ENCODE measurements at regions not wholly inside any gene's neighbourhood (a gene's known extent, or its start where the extent isn't known, plus 50 kb on each side); places are given as distances from the start of the nearest gene placed in this dataset.
"Not testable (repeated sequence)": the region's sequence is repeated elsewhere in the genome, so short reads cannot be mapped to it uniquely, and the experiment has no call there.

GRCh38 chr17:22123536-22124281 lies 431.4 kb downstream of the KCNJ18 start:
- H3K27ac ChIP-seq (ENCODE audit: low read depth in 1 of 2, low read length in 1 of 2): no peak overlapping the region
- no peaks in the 10 kb centered on the region for H3K27me3 ChIP-seq (ENCODE audit: control insufficient read depth in 3 of 3, insufficient read depth in 3 of 3, low read length in 2 of 3)
- no peaks in the 10 kb centered on the region for H3K36me3 ChIP-seq (ENCODE audit: control insufficient read depth in 4 of 4, insufficient read depth in 4 of 4, low read length in 4 of 4)
- no peaks in the 10 kb centered on the region for H3K9me3 ChIP-seq (ENCODE audit: control insufficient read depth in 4 of 4, insufficient read depth in 3 of 4, low read length in 3 of 4)
- no peak overlapping the region for H3K4me3 ChIP-seq
- H3K4me1 ChIP-seq (ENCODE audit: control insufficient read depth in 5 of 5, insufficient read depth in 5 of 5, low read length in 5 of 5): no peaks in the 10 kb centered on the region
- 39 to 48% methylated on average over 8 of the region's 8 CpGs for WGBS, 2 donors
- ATAC-seq (ENCODE audit: insufficient read depth, low FRiP score) (no peak), DNase-seq (no peak)
- no peak overlapping the region for H3K9ac ChIP-seq (ENCODE audit: insufficient read depth in 1 of 2, low read length in 2 of 2)
- no peak for TF ChIP-seq CTCF (IDR thresholded peaks at IDR 0.05; ENCODE audit: control extremely low read depth, extremely low read depth)

- no peaks in the 10 kb centered on the region for H3K36me3 ChIP-seq (ENCODE audit: control insufficient read depth in 4 of 4, insufficient read depth in 4 of 4, low read length in 4 of 4)
- 82 to 89% methylated on average over 1 of the region's 1 CpG for WGBS, 2 donors
- H3K27ac ChIP-seq (ENCODE audit: low read depth in 1 of 2, low read length in 1 of 2): no peak overlapping the region
- no peak for DNase-seq
- no peak overlapping the region for H3K9ac ChIP-seq (ENCODE audit: insufficient read depth in 1 of 2, low read length in 2 of 2)
- no peak for TF ChIP-seq CTCF (IDR thresholded peaks at IDR 0.05; ENCODE audit: control extremely low read depth, extremely low read depth)
- ATAC-seq (ENCODE audit: insufficient read depth, low FRiP score): no peak
- H3K9me3 ChIP-seq (ENCODE audit: control insufficient read depth in 4 of 4, insufficient read depth in 3 of 4, low read length in 3 of 4): peaks cover 0 to 5% (median 2%) of the 10 kb centered on the region in 4 donors
- H3K4me3 ChIP-seq: no peak overlapping the region
- no peaks in the 10 kb centered on the region for H3K27me3 ChIP-seq (ENCODE audit: control insufficient read depth in 3 of 3, insufficient read depth in 3 of 3, low read length in 2 of 3)
- H3K4me1 ChIP-seq (ENCODE audit: control insufficient read depth in 5 of 5, insufficient read depth in 5 of 5, low read length in 5 of 5): no peaks in the 10 kb centered on the region
Observed at GRCh38 chr17:22128171-22128570, 435.8 kb downstream of the KCNJ18 start.

GRCh38 chr17:22128723-22129122 lies 436.4 kb downstream of the KCNJ18 start:
- Histone ChIP-seq H3K4me1 (ENCODE audit: control insufficient read depth in 5 of 5, insufficient read depth in 5 of 5, low read length in 5 of 5) (no peaks in the 10 kb centered on the region), H3K9ac (ENCODE audit: insufficient read depth in 1 of 2, low read length in 2 of 2) (no peak overlapping the region), H3K36me3 (ENCODE audit: control insufficient read depth in 4 of 4, insufficient read depth in 4 of 4, low read length in 4 of 4) (no peaks in the 10 kb centered on the region), H3K4me3 (no peak overlapping the region), H3K27ac (ENCODE audit: low read depth in 1 of 2, low read length in 1 of 2) (no peak overlapping the region), H3K27me3 (ENCODE audit: control insufficient read depth in 3 of 3, insufficient read depth in 3 of 3, low read length in 2 of 3) (no peaks in the 10 kb centered on the region), H3K9me3 (ENCODE audit: control insufficient read depth in 4 of 4, insufficient read depth in 3 of 4, low read length in 3 of 4) (peaks cover 0 to 5% (median 2%) of the 10 kb centered on the region in 4 donors)
- no peak for DNase-seq
- ATAC-seq (ENCODE audit: insufficient read depth, low FRiP score): no peak
- TF ChIP-seq CTCF (IDR thresholded peaks at IDR 0.05; ENCODE audit: control extremely low read depth, extremely low read depth): no peak
- WGBS, 2 donors: 86 to 94% methylated on average over 1 of the region's 1 CpG

GRCh38 chr17:22129920-22130319 lies 437.6 kb downstream of the KCNJ18 start:
- not testable (repeated sequence) for H3K9ac ChIP-seq (ENCODE audit: insufficient read depth in 1 of 2, low read length in 2 of 2); ATAC-seq (ENCODE audit: insufficient read depth, low FRiP score); H3K36me3 ChIP-seq (ENCODE audit: control insufficient read depth in 4 of 4, insufficient read depth in 4 of 4, low read length in 4 of 4); DNase-seq; H3K27ac ChIP-seq (ENCODE audit: low read depth in 1 of 2, low read length in 1 of 2); H3K27me3 ChIP-seq (ENCODE audit: control insufficient read depth in 3 of 3, insufficient read depth in 3 of 3, low read length in 2 of 3); H3K4me3 ChIP-seq; H3K4me1 ChIP-seq (ENCODE audit: control insufficient read depth in 5 of 5, insufficient read depth in 5 of 5, low read length in 5 of 5)
- H3K9me3 ChIP-seq (ENCODE audit: control insufficient read depth in 4 of 4, insufficient read depth in 3 of 4, low read length in 3 of 4): peaks cover 0 to 11% (median 2%) of the 10 kb centered on the region in 4 donors
- 41 to 48% methylated on average over 5 of the region's 5 CpGs for WGBS, 2 donors
